ENCODE measurements at regions not wholly inside any gene's neighbourhood (a gene's known extent, or its start where the extent isn't known, plus 50 kb on each side); places are given as distances from the start of the nearest gene placed in this dataset.

- Mint-ChIP-seq H3K27ac (0 out of 7 replicates have a peak overlapping the region, but pooled peaks of 1 of the 3 experiments have one; percentile 55), H3K9me3 (peaks cover 16 to 17% of the 10 kb centered on the region in 2 experiments), H3K4me1 (peaks cover 23 to 25% of the 10 kb centered on the region in 2 experiments), H3K27me3 (ENCODE audit: low read depth) (peaks cover 10% of the 10 kb centered on the region), H3K36me3 (ENCODE audit: insufficient read depth in 1 of 3, low read depth in 3 of 3) (peaks cover 12 to 18% (median 15%) of the 10 kb centered on the region in 3 experiments), H3K4me3 (no peak overlapping the region)
- Histone ChIP-seq H3T11ph (ENCODE audit: low read length) (no peak overlapping the region), H2AK5ac (ENCODE audit: insufficient read length, low read length) (no peak overlapping the region), H4K91ac (ENCODE audit: insufficient read length, low read depth, low read length) (no peak overlapping the region), H3K4ac (ENCODE audit: low read depth, low read length) (no peak overlapping the region), H3K18ac (ENCODE audit: insufficient read length, low read depth, low read length) (no peak overlapping the region), H4K20me1 (ENCODE audit: control insufficient read depth, insufficient read depth, insufficient read length) (no peaks in the 10 kb centered on the region), H4K5ac (ENCODE audit: insufficient read length, low read depth, low read length) (no peak overlapping the region), H2BK20ac (ENCODE audit: low read depth, low read length, poor library complexity, severe bottlenecking) (no peak overlapping the region), H3K9ac (ENCODE audit: extremely low read depth, insufficient read length, low read length) (no peak overlapping the region), H2BK5ac (ENCODE audit: insufficient read length, low read length) (no peak overlapping the region), H3K14ac (ENCODE audit: insufficient read depth, low read length) (no peak overlapping the region), H2BK12ac (ENCODE audit: insufficient read length, low read depth, low read length) (no peak overlapping the region), H3K79me2 (ENCODE audit: insufficient read depth, low read length) (no peaks in the 10 kb centered on the region), H3K79me1 (ENCODE audit: insufficient read depth, low read depth, low read length, poor library complexity, severe bottlenecking) (no peaks in the 10 kb centered on the region), H4K8ac (replicated peaks; ENCODE audit: insufficient read length, low read depth, low read length) (no peak overlapping the region), H3K23ac (ENCODE audit: insufficient read length, low read depth, low read length) (no peak overlapping the region), H3K9me3 (ENCODE audit: control insufficient read depth, low read depth, low read length) (peaks cover 11% of the 10 kb centered on the region), H3K4me1 (ENCODE audit: insufficient read depth, low read length) (no peaks in the 10 kb centered on the region), H3K23me2 (ENCODE audit: insufficient read length, low read depth, low read length, poor library complexity, severe bottlenecking) (no peaks in the 10 kb centered on the region), H2AFZ (ENCODE audit: low read length) (no peak overlapping the region), H3K56ac (ENCODE audit: insufficient read length, low read depth, low read length) (no peak overlapping the region), H2BK120ac (ENCODE audit: low read depth, low read length, poor library complexity, severe bottlenecking) (no peak overlapping the region), H3K27ac (ENCODE audit: insufficient read length, low read depth, low read length) (no peak overlapping the region), H2BK15ac (ENCODE audit: low read depth, low read length) (no peak overlapping the region), H3K27me3 (ENCODE audit: insufficient read depth, low read length) (no peaks in the 10 kb centered on the region), H3K4me2 (ENCODE audit: insufficient read depth, insufficient read length, low read length) (no peak overlapping the region)
- no peak for TF ChIP-seq CTCF (conservative IDR thresholded peaks at IDR 0.05)
- DNase-seq, result no peak
- no CpG with 5 or more reads among the region's 1 CpG for WGBS (ENCODE audit: extremely low coverage, insufficient read length, low lambda C conversion rate)
Observed at GRCh38 chr2:155412598-155412997, 714.1 kb downstream of the KCNJ3 start.

All from H9 (cell line).